HepG2 (cell line): ENCODE measurements at regions not wholly inside any gene's neighbourhood (a gene's known extent, or its start where the extent isn't known, plus 50 kb on each side); places are given as distances from the start of the nearest gene placed in this dataset.

ENCODE experiments used
- ELF3 ChIP-seq: IDR thresholded peaks from 2 replicates; pipeline ENCODE4 v1.6.1; 2016; ENCODE audit warnings: missing genetic modification reagents, missing compliant biosample characterization
- EZH2 ChIP-seq: conservative IDR thresholded peaks from 2 replicates; pipeline ENCODE4 v1.6.1; 2012; ENCODE audit warnings: mild to moderate bottlenecking, low read depth, low read length, moderate library complexity
- FIP1L1 ChIP-seq: fragments of 200-400 bp; formaldehyde crosslinking; IDR thresholded peaks from 2 replicates; pipeline ENCODE4 v1.6.1; 2018; ENCODE audit warnings: low read depth, mild to moderate bottlenecking, low read length, moderate library complexity, borderline replicate concordance; ENCODE audit not compliant: insufficient read depth
- HNRNPH1 ChIP-seq: fragments of 200-400 bp; formaldehyde crosslinking; optimal IDR thresholded peaks from 2 replicates; pipeline ENCODE3; 2017; ENCODE audit warnings: mild to moderate bottlenecking, low read depth, low read length
- HNRNPUL1 ChIP-seq: fragments of 200-400 bp; formaldehyde crosslinking; IDR thresholded peaks from 2 replicates; pipeline ENCODE4 v1.6.1; 2017; ENCODE audit warnings: low read depth, mild to moderate bottlenecking, low read length, moderate library complexity
- MAFF ChIP-seq: IDR thresholded peaks from 2 replicates; pipeline ENCODE4 v1.6.1; 2011; ENCODE audit warnings: low read depth, low read length, improper control_type of control experiment
- MAFK ChIP-seq, 2 experiments: IDR thresholded peaks in 1 of 2; conservative IDR thresholded peaks in 1 of 2; 2 replicates each; pipeline ENCODE4 v1.6.1; 2011; ENCODE audit warnings: improper control_type of control experiment in 2 of 2, low read length in 2 of 2
- NFE2L2 ChIP-seq: fragments of 150-350 bp; IDR thresholded peaks from 2 replicates; pipeline ENCODE4 v1.6.1; 2014; ENCODE audit warnings: low read length
- RAD21 ChIP-seq: fragments of 450-650 bp; formaldehyde crosslinking; IDR thresholded peaks from 2 replicates; pipeline ENCODE4 v1.5.0; 2020; ENCODE audit warnings: mild to moderate bottlenecking
- REXO4 ChIP-seq: sonication (generic); formaldehyde crosslinking; IDR thresholded peaks from 2 replicates; pipeline ENCODE4 v1.8.0; 2022; ENCODE audit warnings: missing genetic modification reagents, mild to moderate bottlenecking, borderline replicate concordance
- STAG1 ChIP-seq: sonication (generic); formaldehyde crosslinking; IDR thresholded peaks from 2 replicates; pipeline ENCODE4 v1.4.0; 2020; ENCODE audit warnings: missing genetic modification reagents
- ZKSCAN8 ChIP-seq: IDR thresholded peaks from 2 replicates; pipeline ENCODE4 v1.6.1; 2016; ENCODE audit warnings: borderline replicate concordance, missing genetic modification reagents, missing compliant biosample characterization
- ZNF274 ChIP-seq: sonication (generic); formaldehyde crosslinking; IDR thresholded peaks from 2 replicates; pipeline ENCODE4 v1.5.1; 2020; ENCODE audit warnings: mild to moderate bottlenecking, missing genetic modification reagents
- TF ChIP-seq, protein P1 (sequence below): sonication (generic); formaldehyde crosslinking; IDR thresholded peaks from 2 replicates; pipeline ENCODE4 v1.5.1; 2020; ENCODE audit warnings: mild to moderate bottlenecking, missing genetic modification reagents, borderline replicate concordance
- TF ChIP-seq, protein P2 (sequence below): sonication (generic); formaldehyde crosslinking; IDR thresholded peaks from 2 replicates; pipeline ENCODE4 v1.8.0; 2022; ENCODE audit warnings: mild to moderate bottlenecking, missing genetic modification reagents; ENCODE audit not compliant: insufficient replicate concordance
- TF ChIP-seq, protein P3 (sequence below): sonication (generic); formaldehyde crosslinking; IDR thresholded peaks from 2 replicates; pipeline ENCODE4 v1.5.1; 2020; ENCODE audit warnings: mild to moderate bottlenecking, missing genetic modification reagents
- TF ChIP-seq, protein P4 (sequence below): sonication (generic); formaldehyde crosslinking; conservative IDR thresholded peaks from 2 replicates; pipeline ENCODE4 v1.4.0; 2020; ENCODE audit warnings: missing genetic modification reagents

DNA sequence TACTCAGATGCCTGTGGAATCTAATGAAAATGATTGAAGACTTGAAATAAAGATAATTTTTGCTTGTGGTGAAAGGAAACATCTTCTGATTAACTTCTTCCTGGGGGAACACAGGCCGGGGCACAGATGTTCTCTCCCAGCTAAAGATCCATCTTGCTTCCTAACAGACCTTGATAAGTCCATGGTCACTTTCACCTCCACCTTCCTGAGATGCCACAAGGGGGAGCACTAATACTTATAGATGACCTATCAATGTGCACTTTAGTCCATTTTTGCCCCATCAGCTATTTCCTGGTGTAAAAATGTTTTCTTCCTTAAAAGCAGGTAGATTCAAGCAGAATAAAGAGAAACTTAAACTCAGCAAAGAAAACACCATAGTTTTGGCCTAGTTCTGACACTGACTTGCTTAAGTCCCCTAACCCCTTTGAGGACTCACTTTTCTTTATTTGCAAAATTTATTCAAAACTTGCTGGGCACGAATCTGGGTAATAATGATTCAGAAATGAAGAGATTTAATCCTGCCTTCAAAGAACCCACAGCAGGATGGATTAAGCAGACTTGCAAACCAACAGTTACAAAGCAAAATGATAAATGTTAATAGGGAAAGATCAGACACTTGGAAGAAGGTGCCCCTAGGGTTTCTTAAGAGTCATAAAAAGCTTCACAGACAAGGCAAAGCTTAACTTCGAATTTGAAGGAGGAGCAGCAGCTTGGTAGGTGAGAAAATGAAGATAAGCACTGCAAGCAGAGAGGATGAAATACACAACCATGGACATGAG is 158.7 kb downstream of the RAB38 start (continued):
- TF ChIP-seq EZH2 (no peak), MAFK (conservative IDR thresholded peaks at IDR 0.05 in 1 of 2, IDR thresholded peaks at IDR 0.05 in 1 of 2; ENCODE audit: low read length in 2 of 2) (peak; percentile 99 to 100), ELF3 (CRISPR knock-in tag) (peak; percentile 51; the same call in 1 of the 2 replicates), FIP1L1 (no peak), MAFF (peak; percentile 99), RAD21 (0 out of 2 replicates have a peak, but pooled peaks have one; percentile 24), STAG1 (CRISPR knock-in tag) (peak; percentile 75), ZKSCAN8 (CRISPR knock-in tag) (no peak), NFE2L2 (no peak), REXO4 (CRISPR knock-in tag) (no peak), HNRNPH1 (no peak), HNRNPUL1 (no peak), ZNF274 (CRISPR knock-in tag) (no peak)
- TF ChIP-seq, protein P1, sequence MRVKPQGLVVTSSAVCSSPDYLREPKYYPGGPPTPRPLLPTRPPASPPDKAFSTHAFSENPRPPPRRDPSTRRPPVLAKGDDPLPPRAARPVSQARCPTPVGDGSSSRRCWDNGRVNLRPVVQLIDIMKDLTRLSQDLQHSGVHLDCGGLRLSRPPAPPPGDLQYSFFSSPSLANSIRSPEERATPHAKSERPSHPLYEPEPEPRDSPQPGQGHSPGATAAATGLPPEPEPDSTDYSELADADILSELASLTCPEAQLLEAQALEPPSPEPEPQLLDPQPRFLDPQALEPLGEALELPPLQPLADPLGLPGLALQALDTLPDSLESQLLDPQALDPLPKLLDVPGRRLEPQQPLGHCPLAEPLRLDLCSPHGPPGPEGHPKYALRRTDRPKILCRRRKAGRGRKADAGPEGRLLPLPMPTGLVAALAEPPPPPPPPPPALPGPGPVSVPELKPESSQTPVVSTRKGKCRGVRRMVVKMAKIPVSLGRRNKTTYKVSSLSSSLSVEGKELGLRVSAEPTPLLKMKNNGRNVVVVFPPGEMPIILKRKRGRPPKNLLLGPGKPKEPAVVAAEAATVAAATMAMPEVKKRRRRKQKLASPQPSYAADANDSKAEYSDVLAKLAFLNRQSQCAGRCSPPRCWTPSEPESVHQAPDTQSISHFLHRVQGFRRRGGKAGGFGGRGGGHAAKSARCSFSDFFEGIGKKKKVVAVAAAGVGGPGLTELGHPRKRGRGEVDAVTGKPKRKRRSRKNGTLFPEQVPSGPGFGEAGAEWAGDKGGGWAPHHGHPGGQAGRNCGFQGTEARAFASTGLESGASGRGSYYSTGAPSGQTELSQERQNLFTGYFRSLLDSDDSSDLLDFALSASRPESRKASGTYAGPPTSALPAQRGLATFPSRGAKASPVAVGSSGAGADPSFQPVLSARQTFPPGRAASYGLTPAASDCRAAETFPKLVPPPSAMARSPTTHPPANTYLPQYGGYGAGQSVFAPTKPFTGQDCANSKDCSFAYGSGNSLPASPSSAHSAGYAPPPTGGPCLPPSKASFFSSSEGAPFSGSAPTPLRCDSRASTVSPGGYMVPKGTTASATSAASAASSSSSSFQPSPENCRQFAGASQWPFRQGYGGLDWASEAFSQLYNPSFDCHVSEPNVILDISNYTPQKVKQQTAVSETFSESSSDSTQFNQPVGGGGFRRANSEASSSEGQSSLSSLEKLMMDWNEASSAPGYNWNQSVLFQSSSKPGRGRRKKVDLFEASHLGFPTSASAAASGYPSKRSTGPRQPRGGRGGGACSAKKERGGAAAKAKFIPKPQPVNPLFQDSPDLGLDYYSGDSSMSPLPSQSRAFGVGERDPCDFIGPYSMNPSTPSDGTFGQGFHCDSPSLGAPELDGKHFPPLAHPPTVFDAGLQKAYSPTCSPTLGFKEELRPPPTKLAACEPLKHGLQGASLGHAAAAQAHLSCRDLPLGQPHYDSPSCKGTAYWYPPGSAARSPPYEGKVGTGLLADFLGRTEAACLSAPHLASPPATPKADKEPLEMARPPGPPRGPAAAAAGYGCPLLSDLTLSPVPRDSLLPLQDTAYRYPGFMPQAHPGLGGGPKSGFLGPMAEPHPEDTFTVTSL = no peak
- TF ChIP-seq, protein P2, sequence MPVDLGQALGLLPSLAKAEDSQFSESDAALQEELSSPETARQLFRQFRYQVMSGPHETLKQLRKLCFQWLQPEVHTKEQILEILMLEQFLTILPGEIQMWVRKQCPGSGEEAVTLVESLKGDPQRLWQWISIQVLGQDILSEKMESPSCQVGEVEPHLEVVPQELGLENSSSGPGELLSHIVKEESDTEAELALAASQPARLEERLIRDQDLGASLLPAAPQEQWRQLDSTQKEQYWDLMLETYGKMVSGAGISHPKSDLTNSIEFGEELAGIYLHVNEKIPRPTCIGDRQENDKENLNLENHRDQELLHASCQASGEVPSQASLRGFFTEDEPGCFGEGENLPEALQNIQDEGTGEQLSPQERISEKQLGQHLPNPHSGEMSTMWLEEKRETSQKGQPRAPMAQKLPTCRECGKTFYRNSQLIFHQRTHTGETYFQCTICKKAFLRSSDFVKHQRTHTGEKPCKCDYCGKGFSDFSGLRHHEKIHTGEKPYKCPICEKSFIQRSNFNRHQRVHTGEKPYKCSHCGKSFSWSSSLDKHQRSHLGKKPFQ (CRISPR knock-in tag) = no peak
- TF ChIP-seq, protein P3, sequence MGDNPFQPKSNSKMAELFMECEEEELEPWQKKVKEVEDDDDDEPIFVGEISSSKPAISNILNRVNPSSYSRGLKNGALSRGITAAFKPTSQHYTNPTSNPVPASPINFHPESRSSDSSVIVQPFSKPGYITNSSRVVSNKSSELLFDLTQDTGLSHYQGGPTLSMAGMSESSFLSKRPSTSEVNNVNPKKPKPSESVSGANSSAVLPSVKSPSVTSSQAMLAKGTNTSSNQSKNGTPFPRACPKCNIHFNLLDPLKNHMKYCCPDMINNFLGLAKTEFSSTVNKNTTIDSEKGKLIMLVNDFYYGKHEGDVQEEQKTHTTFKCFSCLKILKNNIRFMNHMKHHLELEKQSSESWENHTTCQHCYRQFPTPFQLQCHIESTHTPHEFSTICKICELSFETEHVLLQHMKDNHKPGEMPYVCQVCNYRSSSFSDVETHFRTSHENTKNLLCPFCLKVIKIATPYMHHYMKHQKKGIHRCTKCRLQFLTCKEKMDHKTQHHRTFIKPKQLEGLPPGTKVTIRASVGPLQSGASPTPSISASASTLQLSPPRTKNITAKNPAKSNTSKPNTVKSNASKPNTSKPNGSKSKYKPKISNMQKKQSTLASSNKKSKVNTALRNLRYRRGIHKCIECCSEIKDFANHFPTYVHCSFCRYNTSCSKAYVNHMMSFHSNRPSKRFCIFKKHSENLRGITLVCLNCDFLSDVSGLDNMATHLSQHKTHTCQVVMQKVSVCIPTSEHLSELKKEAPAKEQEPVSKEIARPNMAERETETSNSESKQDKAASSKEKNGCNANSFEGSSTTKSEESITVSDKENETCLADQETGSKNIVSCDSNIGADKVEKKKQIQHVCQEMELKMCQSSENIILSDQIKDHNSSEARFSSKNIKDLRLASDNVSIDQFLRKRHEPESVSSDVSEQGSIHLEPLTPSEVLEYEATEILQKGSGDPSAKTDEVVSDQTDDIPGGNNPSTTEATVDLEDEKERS (CRISPR knock-in tag) = no peak
- TF ChIP-seq, protein P4, sequence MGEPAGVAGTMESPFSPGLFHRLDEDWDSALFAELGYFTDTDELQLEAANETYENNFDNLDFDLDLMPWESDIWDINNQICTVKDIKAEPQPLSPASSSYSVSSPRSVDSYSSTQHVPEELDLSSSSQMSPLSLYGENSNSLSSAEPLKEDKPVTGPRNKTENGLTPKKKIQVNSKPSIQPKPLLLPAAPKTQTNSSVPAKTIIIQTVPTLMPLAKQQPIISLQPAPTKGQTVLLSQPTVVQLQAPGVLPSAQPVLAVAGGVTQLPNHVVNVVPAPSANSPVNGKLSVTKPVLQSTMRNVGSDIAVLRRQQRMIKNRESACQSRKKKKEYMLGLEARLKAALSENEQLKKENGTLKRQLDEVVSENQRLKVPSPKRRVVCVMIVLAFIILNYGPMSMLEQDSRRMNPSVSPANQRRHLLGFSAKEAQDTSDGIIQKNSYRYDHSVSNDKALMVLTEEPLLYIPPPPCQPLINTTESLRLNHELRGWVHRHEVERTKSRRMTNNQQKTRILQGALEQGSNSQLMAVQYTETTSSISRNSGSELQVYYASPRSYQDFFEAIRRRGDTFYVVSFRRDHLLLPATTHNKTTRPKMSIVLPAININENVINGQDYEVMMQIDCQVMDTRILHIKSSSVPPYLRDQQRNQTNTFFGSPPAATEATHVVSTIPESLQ (CRISPR knock-in tag) = no peak
